PC-3 (cell line): ENCODE measurements at regions not wholly inside any gene's neighbourhood (a gene's known extent, or its start where the extent isn't known, plus 50 kb on each side); places are given as distances from the start of the nearest gene placed in this dataset.
A peak's percentile ranks its signal among the peaks of the same experiment; 100 is the strongest.

Experiments used
- ATAC-seq: fragments of 200-7000 bp; cut with Tn5 transposase; 2 replicates; pipeline ENCODE4 v1.9.1; 2020; ENCODE audit warnings: mild to moderate bottlenecking, moderate library complexity
- BruUV-seq: library from RNA; stranded (reverse); fragments of 400-500 nt; replicated peaks from 2 replicates; lab custom pipeline; 2021; lab: Mats Ljungman, UMichigan
- CTCF ChIA-PET: fragments of 300-600 bp; sonication (Branson Sonifier 250); formaldehyde crosslinking; loops from one replicate; lab custom pipeline; 2022; ENCODE audit warnings: antibody characterized with exemption; lab: Charles Lee
- POLR2A ChIA-PET: fragments of 300-600 bp; sonication (Branson Sonifier 250); formaldehyde crosslinking; loops from one replicate; lab custom pipeline; 2022; ENCODE audit warnings: antibody characterized with exemption; ENCODE audit not compliant: unreplicated experiment; lab: Charles Lee
- DNase-seq: peaks from one replicate; pipeline ENCODE4 v3.0.0-alpha.2; 2015
- H2AFZ ChIP-seq: fragments of 300-600 bp; sonication (generic); 2 replicates; pipeline ENCODE4 v1.6.0; 2016; ENCODE audit warnings: antibody characterized with exemption, low read length
- H3F3A ChIP-seq: fragments of 300-600 bp; sonication (generic); one replicate; pipeline ENCODE4 v1.6.0; 2017; ENCODE audit warnings: antibody characterized with exemption, low read length, control low read depth, mild to moderate bottlenecking; ENCODE audit not compliant: unreplicated experiment
- H3K27ac ChIP-seq: fragments of 300-600 bp; sonication (generic); 2 replicates; pipeline ENCODE4 v1.5.1; 2016; ENCODE audit warnings: mild to moderate bottlenecking, low read length
- H3K27me3 ChIP-seq: fragments of 300-600 bp; sonication (generic); 2 replicates; pipeline ENCODE4 v1.6.1; 2016; ENCODE audit warnings: low read length, mixed read lengths
- H3K36me3 ChIP-seq: fragments of 300-600 bp; sonication (generic); 2 replicates; pipeline ENCODE4 v1.6.1; 2016; ENCODE audit warnings: low read depth, mixed run types, low read length, mixed read lengths
- H3K4me1 ChIP-seq: fragments of 300-600 bp; sonication (generic); 2 replicates; pipeline ENCODE4 v1.5.1; 2016; ENCODE audit warnings: low read length; ENCODE audit not compliant: insufficient read depth
- H3K4me2 ChIP-seq: fragments of 300-600 bp; sonication (generic); 2 replicates; pipeline ENCODE4 v1.6.0; 2016; ENCODE audit warnings: low read length
- H3K4me3 ChIP-seq: fragments of 300-600 bp; sonication (generic); 2 replicates; pipeline ENCODE4 v1.5.1; 2016; ENCODE audit warnings: mild to moderate bottlenecking, low read length, mixed read lengths
- H3K79me2 ChIP-seq: fragments of 300-600 bp; sonication (generic); 2 replicates; pipeline ENCODE4 v1.6.1; 2017; ENCODE audit warnings: low read length, mixed read lengths
- H3K9ac ChIP-seq: fragments of 300-600 bp; sonication (generic); 2 replicates; pipeline ENCODE4 v1.6.0; 2016; ENCODE audit warnings: mild to moderate bottlenecking, low read length
- H3K9me2 ChIP-seq: fragments of 300-600 bp; sonication (generic); replicated peaks from 2 replicates; pipeline ENCODE4 v1.6.1; 2016; ENCODE audit warnings: mixed run types, low read length, mixed read lengths
- H3K9me3 ChIP-seq: fragments of 300-600 bp; sonication (generic); 2 replicates; pipeline ENCODE4 v1.6.1; 2016; ENCODE audit warnings: low read length, mixed read lengths
- H4K20me1 ChIP-seq: fragments of 300-600 bp; sonication (generic); 2 replicates; pipeline ENCODE4 v1.6.1; 2016; ENCODE audit warnings: low read length, mixed read lengths
- CTCF ChIP-seq: fragments of 300-600 bp; sonication (generic); conservative IDR thresholded peaks from 2 replicates; pipeline ENCODE4 v1.5.1; 2017; ENCODE audit warnings: antibody characterized with exemption, low read depth, mild to moderate bottlenecking, low read length
- EZH2 ChIP-seq: fragments of 300-600 bp; sonication (generic); IDR thresholded peaks from one replicate; pipeline ENCODE4 v1.6.1; 2017; ENCODE audit warnings: antibody characterized with exemption, mild to moderate bottlenecking, low read length; ENCODE audit not compliant: unreplicated experiment
- EZH2phosphoT487 ChIP-seq: fragments of 300-600 bp; sonication (generic); IDR thresholded peaks from 2 replicates; pipeline ENCODE4 v1.6.1; 2018; ENCODE audit warnings: mild to moderate bottlenecking, antibody characterized with exemption, low read length, borderline replicate concordance
- intact Hi-C: fragments of 100-400 bp; cut with micrococcal nuclease; formaldehyde crosslinking; loops from 2 replicates; pipeline ENCODE4 v1.9.0; 2023

GRCh38 chr1:39091845-39092645, 65.9 kb downstream of the NDUFS5 start:
- no peak overlapping the region for H3K4me3 ChIP-seq
- POLR2A ChIA-PET, result no interaction called here
- DNase-seq, result peak; percentile 64

GRCh38 chr1:39094685-39095084, 68.5 kb downstream of the NDUFS5 start:
- ChIA-PET CTCF (interaction anchor here (0.6 kb wide), 2 partner anchors 38 to 293 kb away, joined by 3 to 4 read pairs; no protein-coding TSS in a partner anchor), POLR2A (interaction anchor here (0.5 kb wide), 1 partner anchor 304 kb away, joined by 4 read pairs; no protein-coding TSS in a partner anchor)
- Histone ChIP-seq H3K79me2 (no peaks in the 10 kb centered on the region), H4K20me1 (no peaks in the 10 kb centered on the region), H3K4me3 (no peak overlapping the region), H3K27me3 (no peaks in the 10 kb centered on the region), H3F3A (no peaks in the 10 kb centered on the region), H3K9ac (no peak overlapping the region), H3K4me1 (peaks cover 10% of the 10 kb centered on the region), H3K27ac (no peak overlapping the region), H3K9me2 (no peaks in the 10 kb centered on the region), H3K9me3 (no peaks in the 10 kb centered on the region), H3K36me3 (no peaks in the 10 kb centered on the region), H2AFZ (no peak overlapping the region), H3K4me2 (peak overlapping the region; percentile 39; the same call in 1 of the 2 replicates)
- ATAC-seq (peak; percentile 68), DNase-seq (peak; percentile 66)
- BruUV-seq, result no TSS peak
- no peak for TF ChIP-seq EZH2
- intact Hi-C loops, result loop anchor here (5.0 to 10.0 kb wide), 3 partner anchors 222 to 630 kb away; partner anchors contain the start of gene MYCBP

More at GRCh38 chr1:39091845-39092645, 65.9 kb downstream of the NDUFS5 start:
- no peak overlapping the region for H3K9ac ChIP-seq
- H3K27ac ChIP-seq, result no peak overlapping the region
- H3K9me2 ChIP-seq, result no peaks in the 10 kb centered on the region
- peak; percentile 76 for ATAC-seq
- H3K27me3 ChIP-seq, result no peaks in the 10 kb centered on the region
- intact Hi-C loops, result loop anchor here (5.0 to 10.0 kb wide), 2 partner anchors 220 to 633 kb away; partner anchors contain the start of gene MYCBP
- H3K36me3 ChIP-seq, result no peaks in the 10 kb centered on the region
- TF ChIP-seq CTCF, result peak; percentile 77
- TF ChIP-seq EZH2, result no peak
- no peak overlapping the region for H2AFZ ChIP-seq
- BruUV-seq, result no TSS peak
- CTCF ChIA-PET, result interaction anchor here (0.5 to 1.0 kb wide), 3 partner anchors 66 to 142 kb away, joined by 3 to 4 read pairs (median 4); no protein-coding TSS in a partner anchor
- no peak overlapping the region for H3K4me2 ChIP-seq
- H3K79me2 ChIP-seq, result no peaks in the 10 kb centered on the region
- H3F3A ChIP-seq, result no peaks in the 10 kb centered on the region
- no peaks in the 10 kb centered on the region for H3K9me3 ChIP-seq
- peaks cover 6% of the 10 kb centered on the region for H3K4me1 ChIP-seq
- H4K20me1 ChIP-seq, result no peaks in the 10 kb centered on the region

GRCh38 chr1:39098546-39099250, 72.5 kb downstream of the NDUFS5 start:
- CTCF ChIA-PET, result interaction anchor here (0.6 to 1.5 kb wide), 12 partner anchors 34 to 508 kb away, joined by 3 to 20 read pairs (median 5); no protein-coding TSS in a partner anchor

More at GRCh38 chr1:39098546-39099250, 72.5 kb downstream of the NDUFS5 start:
- H3K4me1 ChIP-seq, result peaks cover 26% of the 10 kb centered on the region
- H2AFZ ChIP-seq, result no peak overlapping the region
- POLR2A ChIA-PET, result interaction anchor here (0.7 kb wide), 1 partner anchor 731 kb away, joined by 4 read pairs; no protein-coding TSS in a partner anchor
- H3K4me2 ChIP-seq, result no peak overlapping the region
- TF ChIP-seq CTCF (peak; percentile 91), EZH2 (no peak), EZH2phosphoT487 (no peak)
- H4K20me1 ChIP-seq, result no peaks in the 10 kb centered on the region
- ATAC-seq, result peak; percentile 52
- H3K36me3 ChIP-seq, result no peaks in the 10 kb centered on the region
- peaks cover 5% of the 10 kb centered on the region for H3F3A ChIP-seq
- no peak overlapping the region for H3K4me3 ChIP-seq
- BruUV-seq, result no TSS peak
- intact Hi-C loops, result loop anchor here (1.0 to 10.0 kb wide), 3 partner anchors 160 to 626 kb away; no protein-coding TSS in a partner anchor
- peak; percentile 87 for DNase-seq
- H3K27ac ChIP-seq, result no peak overlapping the region
- no peaks in the 10 kb centered on the region for H3K9me3 ChIP-seq
- H3K79me2 ChIP-seq, result no peaks in the 10 kb centered on the region
- no peaks in the 10 kb centered on the region for H3K9me2 ChIP-seq
- H3K9ac ChIP-seq, result no peak overlapping the region
- no peaks in the 10 kb centered on the region for H3K27me3 ChIP-seq
